ENCODE measurements at regions not wholly inside any gene's neighbourhood (a gene's known extent, or its start where the extent isn't known, plus 50 kb on each side); places are given as distances from the start of the nearest gene placed in this dataset.

- H3K4me3 ChIP-seq (ENCODE audit: low read depth, low read length), result no peak overlapping the region
- ChIA-PET POLR2A (no interaction called here), CTCF (no interaction called here)
- DNase-seq (ENCODE audit: low read depth, low spot score), result no peak
- H3K27me3 ChIP-seq (ENCODE audit: control insufficient read depth, insufficient read depth, low read length), result no peaks in the 10 kb centered on the region
- TF ChIP-seq CTCF (IDR thresholded peaks at IDR 0.05; ENCODE audit: low read depth, low read length), result no peak
- no peak overlapping the region for H3K27ac ChIP-seq (ENCODE audit: low read depth, low read length)
- H3K9me3 ChIP-seq (ENCODE audit: control insufficient read depth, insufficient read depth, low read length), result peaks cover 12% of the 10 kb centered on the region
Observed at GRCh38 chr15:27598251-27599009, 500.7 kb downstream of the OCA2 start.

- Histone ChIP-seq H3K9me3 (ENCODE audit: control insufficient read depth, insufficient read depth, low read length) (peaks cover 7% of the 10 kb centered on the region; the same call in 1 of the 2 replicates), H3K27me3 (ENCODE audit: control insufficient read depth, insufficient read depth, low read length) (no peaks in the 10 kb centered on the region), H3K4me3 (ENCODE audit: low read depth, low read length) (no peak overlapping the region), H3K27ac (ENCODE audit: low read depth, low read length) (no peak overlapping the region)
- no peak for TF ChIP-seq CTCF (IDR thresholded peaks at IDR 0.05; ENCODE audit: low read depth, low read length)
- ChIA-PET POLR2A (no interaction called here), CTCF (no interaction called here)
- no peak for DNase-seq (ENCODE audit: low read depth, low spot score)
Observed at GRCh38 chr15:27595211-27595610, 503.9 kb downstream of the OCA2 start.

- H3K4me3 ChIP-seq (ENCODE audit: low read depth, low read length), result no peak overlapping the region
- DNase-seq (ENCODE audit: low read depth, low spot score), result no peak
- ChIA-PET CTCF (no interaction called here), POLR2A (no interaction called here)
- no peaks in the 10 kb centered on the region for H3K27me3 ChIP-seq (ENCODE audit: control insufficient read depth, insufficient read depth, low read length)
- H3K27ac ChIP-seq (ENCODE audit: low read depth, low read length), result no peak overlapping the region
- peaks cover 4% of the 10 kb centered on the region for H3K9me3 ChIP-seq (ENCODE audit: control insufficient read depth, insufficient read depth, low read length)
- no peak for TF ChIP-seq CTCF (IDR thresholded peaks at IDR 0.05; ENCODE audit: low read depth, low read length)
Observed at GRCh38 chr15:27592036-27592760, 506.9 kb downstream of the OCA2 start.
